Naive thymus-derived CD8-positive, alpha-beta T cell (primary cell): ENCODE measurements at regions not wholly inside any gene's neighbourhood (a gene's known extent, or its start where the extent isn't known, plus 50 kb on each side); places are given as distances from the start of the nearest gene placed in this dataset.
A peak's percentile ranks its signal among the peaks of the same experiment; 100 is the strongest.

ENCODE experiments used
- ATAC-seq, 2 donors: fragments of 150-1000 bp; cut with Tn5 transposase in 1 of 2; sonication (Bioruptor Pico), chemical (Tn5 transposase) in 1 of 2; 1 replicate in 1 of 2; 2 replicates in 1 of 2; pipeline ENCODE4 v1.10.0; 2021; ENCODE audit warnings: mild to moderate bottlenecking in 2 of 2, moderate library complexity in 2 of 2
- POLR2A ChIA-PET: fragments of 350-600 bp; sonication (Branson Sonifier 250); formaldehyde crosslinking; loops from one replicate; lab custom pipeline; 2021; ENCODE audit warnings: antibody characterized with exemption; lab: Charles Lee
- DNase-seq, 10 donors: peaks; one replicate each; pipeline versions ENCODE4 v3.0.0 to v3.0.0-alpha.2; 2020 to 2022
- H3K27ac Mint-ChIP-seq, 10 donors: one replicate each; pipeline ENCODE4 v1.8.0; 2020 to 2022; ENCODE audit warnings: mild to moderate bottlenecking in 10 of 10, mixed read lengths in 10 of 10, moderate library complexity in 4 of 10, inconsistent platforms in 1 of 10
- H3K27me3 Mint-ChIP-seq, 5 donors: one replicate each; pipeline ENCODE4 v1.8.0; 2021 to 2022; ENCODE audit warnings: mixed read lengths in 5 of 5
- H3K36me3 Mint-ChIP-seq, 3 donors: one replicate each; pipeline ENCODE4 v1.8.0; 2020 to 2022; ENCODE audit warnings: mixed read lengths in 3 of 3, mild to moderate bottlenecking in 2 of 3, inconsistent platforms in 1 of 3
- H3K4me1 Mint-ChIP-seq, 4 donors: one replicate each; pipeline ENCODE4 v1.8.0; 2021 to 2022; ENCODE audit warnings: mixed read lengths in 4 of 4
- H3K4me3 Mint-ChIP-seq, 10 donors: one replicate each; pipeline ENCODE4 v1.8.0; 2020 to 2022; ENCODE audit warnings: mild to moderate bottlenecking in 10 of 10, mixed read lengths in 10 of 10, moderate library complexity in 6 of 10, inconsistent platforms in 1 of 10
- H3K9me3 Mint-ChIP-seq, 9 donors: one replicate each; pipeline ENCODE4 v1.8.0; 2020 to 2022; ENCODE audit warnings: mixed read lengths in 9 of 9, mild to moderate bottlenecking in 3 of 9, inconsistent platforms in 1 of 9, moderate library complexity in 1 of 9

- Mint-ChIP-seq H3K9me3 (peaks cover 0 to 5% (median 0%) of the 10 kb centered on the region in 9 donors), H3K27ac (no peak overlapping the region), H3K4me3 (no peak overlapping the region), H3K27me3 (peaks cover 5 to 40% (median 12%) of the 10 kb centered on the region in 5 donors), H3K36me3 (no peaks in the 10 kb centered on the region), H3K4me1 (peaks cover 0 to 1% (median 0%) of the 10 kb centered on the region in 4 donors)
- DNase-seq (no peak), ATAC-seq (no peak)
- POLR2A ChIA-PET = no interaction called here
Observed at GRCh38 chr2:118639371-118639770, 208.1 kb downstream of the EN1 start.

GRCh38 chr2:118638453-118638852 lies 209.0 kb downstream of the EN1 start:
- Mint-ChIP-seq H3K36me3 (no peaks in the 10 kb centered on the region), H3K27me3 (peaks cover 4 to 39% (median 10%) of the 10 kb centered on the region in 5 donors), H3K4me3 (no peak overlapping the region), H3K4me1 (peaks cover 0 to 1% (median 0%) of the 10 kb centered on the region in 4 donors), H3K9me3 (peaks cover 0 to 7% (median 0%) of the 10 kb centered on the region in 9 donors), H3K27ac (no peak overlapping the region)
- no peak for DNase-seq
- POLR2A ChIA-PET = no interaction called here
- ATAC-seq = no peak

- ATAC-seq = no peak
- DNase-seq = no peak
- H3K4me1 Mint-ChIP-seq = peaks cover 0 to 3% (median 0%) of the 10 kb centered on the region in 4 donors
- peaks cover 3 to 38% (median 13%) of the 10 kb centered on the region in 5 donors for H3K27me3 Mint-ChIP-seq
- no peak overlapping the region for H3K4me3 Mint-ChIP-seq
- H3K27ac Mint-ChIP-seq = no peak overlapping the region
- H3K9me3 Mint-ChIP-seq = peaks cover 0 to 9% (median 0%) of the 10 kb centered on the region in 9 donors
- POLR2A ChIA-PET = no interaction called here
- H3K36me3 Mint-ChIP-seq = no peaks in the 10 kb centered on the region
Observed at GRCh38 chr2:118635891-118636290, 211.6 kb downstream of the EN1 start.

- no peak for ATAC-seq
- POLR2A ChIA-PET = no interaction called here
- no peak overlapping the region for H3K4me3 Mint-ChIP-seq
- no peak overlapping the region for H3K27ac Mint-ChIP-seq
- H3K9me3 Mint-ChIP-seq = peaks cover 0 to 9% (median 0%) of the 10 kb centered on the region in 9 donors
- no peak for DNase-seq
- peaks cover 0 to 3% (median 0%) of the 10 kb centered on the region in 4 donors for H3K4me1 Mint-ChIP-seq
- H3K36me3 Mint-ChIP-seq = no peaks in the 10 kb centered on the region
- H3K27me3 Mint-ChIP-seq = peaks cover 5 to 38% (median 15%) of the 10 kb centered on the region in 5 donors
Observed at GRCh38 chr2:118634876-118635275, 212.6 kb downstream of the EN1 start.

- H3K36me3 Mint-ChIP-seq = no peaks in the 10 kb centered on the region
Observed at GRCh38 chr2:118633371-118634018, 214.0 kb downstream of the EN1 start.

GRCh38 chr2:118632921-118633320 lies 214.5 kb downstream of the EN1 start:
- Mint-ChIP-seq H3K36me3 (no peaks in the 10 kb centered on the region), H3K4me3 (no peak overlapping the region), H3K9me3 (peaks cover 0 to 9% (median 4%) of the 10 kb centered on the region in 9 donors), H3K4me1 (peaks cover 0 to 3% (median 0%) of the 10 kb centered on the region in 4 donors), H3K27me3 (peaks cover 5 to 38% (median 15%) of the 10 kb centered on the region in 5 donors), H3K27ac (peak overlapping the region in 1 of 10 donors; percentile 31)
- POLR2A ChIA-PET = no interaction called here
- ATAC-seq = no peak
- no peak for DNase-seq

More at GRCh38 chr2:118633371-118634018, 214.0 kb downstream of the EN1 start:
- POLR2A ChIA-PET = no interaction called here
- peaks cover 0 to 9% (median 4%) of the 10 kb centered on the region in 9 donors for H3K9me3 Mint-ChIP-seq
- peaks cover 0 to 3% (median 0%) of the 10 kb centered on the region in 4 donors for H3K4me1 Mint-ChIP-seq
- H3K27ac Mint-ChIP-seq = peak overlapping the region in 1 of 10 donors; percentile 31
- ATAC-seq = no peak
- DNase-seq = no peak
- peak overlapping the region in 1 of 10 donors; percentile 67 for H3K4me3 Mint-ChIP-seq
- H3K27me3 Mint-ChIP-seq = peaks cover 5 to 38% (median 15%) of the 10 kb centered on the region in 5 donors

- peaks cover 0 to 8% (median 3%) of the 10 kb centered on the region in 5 donors for H3K27me3 Mint-ChIP-seq
Observed at GRCh38 chr2:118627156-118627555, 220.3 kb downstream of the EN1 start.

GRCh38 chr2:118622913-118623312 lies 224.5 kb downstream of the EN1 start:
- peaks cover 0 to 19% (median 14%) of the 10 kb centered on the region in 5 donors for H3K27me3 Mint-ChIP-seq
- ATAC-seq (no peak), DNase-seq (no peak)
- no peak overlapping the region for H3K4me3 Mint-ChIP-seq
- H3K27ac Mint-ChIP-seq = no peak overlapping the region
- no peaks in the 10 kb centered on the region for H3K36me3 Mint-ChIP-seq
- H3K9me3 Mint-ChIP-seq = peaks cover 0 to 5% (median 0%) of the 10 kb centered on the region in 9 donors
- POLR2A ChIA-PET = no interaction called here
- no peaks in the 10 kb centered on the region for H3K4me1 Mint-ChIP-seq

More at GRCh38 chr2:118627156-118627555, 220.3 kb downstream of the EN1 start:
- no peak overlapping the region for H3K4me3 Mint-ChIP-seq
- H3K36me3 Mint-ChIP-seq = no peaks in the 10 kb centered on the region
- DNase-seq (no peak), ATAC-seq (no peak)
- POLR2A ChIA-PET = no interaction called here
- peaks cover 0 to 8% (median 0%) of the 10 kb centered on the region in 9 donors for H3K9me3 Mint-ChIP-seq
- H3K27ac Mint-ChIP-seq = no peak overlapping the region
- H3K4me1 Mint-ChIP-seq = no peaks in the 10 kb centered on the region

- peaks cover 0 to 19% (median 14%) of the 10 kb centered on the region in 5 donors for H3K27me3 Mint-ChIP-seq
- POLR2A ChIA-PET = no interaction called here
- DNase-seq (no peak), ATAC-seq (no peak)
- no peak overlapping the region for H3K4me3 Mint-ChIP-seq
- no peaks in the 10 kb centered on the region for H3K36me3 Mint-ChIP-seq
- H3K4me1 Mint-ChIP-seq = no peaks in the 10 kb centered on the region
- peaks cover 0 to 5% (median 0%) of the 10 kb centered on the region in 9 donors for H3K9me3 Mint-ChIP-seq
- H3K27ac Mint-ChIP-seq = no peak overlapping the region
Observed at GRCh38 chr2:118622108-118622507, 225.3 kb downstream of the EN1 start.

GRCh38 chr2:118618279-118618678 lies 229.2 kb downstream of the EN1 start:
- H3K27me3 Mint-ChIP-seq = peaks cover 1 to 27% (median 22%) of the 10 kb centered on the region in 5 donors
- no peaks in the 10 kb centered on the region for H3K36me3 Mint-ChIP-seq
- H3K4me1 Mint-ChIP-seq = peaks cover 0 to 1% (median 0%) of the 10 kb centered on the region in 4 donors
- H3K27ac Mint-ChIP-seq = no peak overlapping the region
- no peak for ATAC-seq
- no peak overlapping the region for H3K4me3 Mint-ChIP-seq
- POLR2A ChIA-PET = no interaction called here
- DNase-seq = no peak
- H3K9me3 Mint-ChIP-seq = peaks cover 0 to 3% (median 0%) of the 10 kb centered on the region in 9 donors

GRCh38 chr2:118616432-118616831 lies 231.0 kb downstream of the EN1 start:
- no peaks in the 10 kb centered on the region for H3K36me3 Mint-ChIP-seq
- H3K9me3 Mint-ChIP-seq = peaks cover 0 to 2% (median 0%) of the 10 kb centered on the region in 9 donors
- POLR2A ChIA-PET = no interaction called here
- peaks cover 1 to 35% (median 24%) of the 10 kb centered on the region in 5 donors for H3K27me3 Mint-ChIP-seq
- peaks cover 0 to 1% (median 0%) of the 10 kb centered on the region in 4 donors for H3K4me1 Mint-ChIP-seq
- H3K27ac Mint-ChIP-seq = no peak overlapping the region
- no peak overlapping the region for H3K4me3 Mint-ChIP-seq
- no peak for DNase-seq
- ATAC-seq = no peak

GRCh38 chr2:118614841-118615271 lies 232.6 kb downstream of the EN1 start:
- Mint-ChIP-seq H3K4me1 (peaks cover 0 to 1% (median 0%) of the 10 kb centered on the region in 4 donors), H3K4me3 (no peak overlapping the region), H3K36me3 (no peaks in the 10 kb centered on the region), H3K27ac (no peak overlapping the region), H3K27me3 (peaks cover 0 to 27% (median 19%) of the 10 kb centered on the region in 5 donors), H3K9me3 (peaks cover 0 to 2% (median 0%) of the 10 kb centered on the region in 9 donors)
- DNase-seq = no peak
- POLR2A ChIA-PET = no interaction called here
- ATAC-seq = no peak

GRCh38 chr2:118613737-118614136 lies 233.7 kb downstream of the EN1 start:
- H3K27ac Mint-ChIP-seq = no peak overlapping the region
- POLR2A ChIA-PET = no interaction called here
- DNase-seq = no peak
- H3K36me3 Mint-ChIP-seq = no peaks in the 10 kb centered on the region
- peaks cover 0 to 1% (median 0%) of the 10 kb centered on the region in 4 donors for H3K4me1 Mint-ChIP-seq
- H3K4me3 Mint-ChIP-seq = no peak overlapping the region
- no peak for ATAC-seq
- peaks cover 0 to 2% (median 0%) of the 10 kb centered on the region in 9 donors for H3K9me3 Mint-ChIP-seq
- peaks cover 0 to 20% (median 12%) of the 10 kb centered on the region in 5 donors for H3K27me3 Mint-ChIP-seq
